Cardiac septum (tissue), 1 donor: ENCODE measurements at regions not wholly inside any gene's neighbourhood (a gene's known extent, or its start where the extent isn't known, plus 50 kb on each side); places are given as distances from the start of the nearest gene placed in this dataset.
"Not testable (repeated sequence)": the region's sequence is repeated elsewhere in the genome, so short reads cannot be mapped to it uniquely, and the experiment has no call there.

ENCODE experiments used
- DNase-seq: peaks from one replicate; pipeline ENCODE4 v3.0.0-alpha.2; 2020; ENCODE audit warnings: low spot score
- intact Hi-C: fragments of 100-400 bp; cut with DNase I; formaldehyde crosslinking; loops from one replicate; pipeline ENCODE4 v1.14.0; 2022
- donor health status: DM: no; HTN: no; CAD: no.

DNA sequence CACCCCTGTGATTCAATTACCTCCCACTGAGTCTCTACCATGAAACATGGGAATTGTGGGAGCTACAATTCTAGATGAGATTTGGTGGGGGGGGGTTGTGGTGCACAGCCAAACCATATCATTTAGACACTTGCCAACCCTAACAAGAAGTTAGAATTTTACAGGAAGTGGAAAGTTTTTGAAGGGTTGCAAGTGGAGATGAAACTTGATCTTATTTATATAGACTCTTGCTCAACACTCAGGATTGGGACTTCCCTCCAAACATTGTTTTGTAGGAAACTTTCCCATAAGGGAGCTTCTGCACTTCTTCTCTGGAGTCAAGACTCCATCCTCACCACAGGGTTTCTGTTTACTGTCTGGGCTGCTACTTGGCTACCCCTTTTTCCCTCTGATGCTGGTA is 266.7 kb upstream of the CDH11 start:
- intact Hi-C loops = no loop called here
- no peak for DNase-seq

DNA sequence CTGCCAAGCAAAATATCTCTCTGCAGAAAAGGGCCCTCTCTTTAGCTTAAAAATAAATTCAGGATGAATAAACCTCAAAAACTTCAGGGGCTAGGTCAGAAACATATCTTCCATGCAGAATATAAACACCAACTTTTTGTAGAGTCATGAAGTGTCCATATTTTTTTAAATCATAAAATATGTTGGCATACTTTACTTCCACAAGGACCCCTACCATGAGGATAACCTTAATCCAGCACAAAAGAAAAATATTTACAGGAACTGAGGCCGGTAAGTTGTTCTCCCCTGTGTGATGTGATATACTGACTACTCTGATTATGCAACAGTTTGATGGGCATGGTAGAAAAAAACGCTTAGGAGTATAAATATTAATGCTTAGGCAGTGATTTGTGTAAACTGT is 264.8 kb upstream of the CDH11 start:
- intact Hi-C loops = no loop called here
- DNase-seq = no peak

DNA sequence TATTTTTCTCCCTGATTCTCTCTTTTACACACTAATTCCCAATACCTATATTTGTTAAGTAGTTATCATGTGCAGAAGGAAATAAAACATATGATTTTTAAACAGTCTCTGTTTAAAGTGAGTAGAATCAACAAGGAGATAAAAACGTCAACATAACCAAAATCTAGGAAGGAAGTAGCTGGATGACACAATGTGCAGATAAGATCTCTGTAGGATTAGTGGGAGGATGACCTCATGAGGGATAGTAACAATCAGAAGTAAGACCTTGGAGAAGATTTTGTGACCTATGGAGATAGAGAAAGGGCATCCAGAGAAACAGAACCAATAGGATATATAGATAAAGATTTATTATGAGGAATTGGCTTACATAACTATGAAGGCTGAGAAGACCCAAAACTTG is 262.6 kb upstream of the CDH11 start:
- no peak for DNase-seq
- intact Hi-C loops = no loop called here

DNA sequence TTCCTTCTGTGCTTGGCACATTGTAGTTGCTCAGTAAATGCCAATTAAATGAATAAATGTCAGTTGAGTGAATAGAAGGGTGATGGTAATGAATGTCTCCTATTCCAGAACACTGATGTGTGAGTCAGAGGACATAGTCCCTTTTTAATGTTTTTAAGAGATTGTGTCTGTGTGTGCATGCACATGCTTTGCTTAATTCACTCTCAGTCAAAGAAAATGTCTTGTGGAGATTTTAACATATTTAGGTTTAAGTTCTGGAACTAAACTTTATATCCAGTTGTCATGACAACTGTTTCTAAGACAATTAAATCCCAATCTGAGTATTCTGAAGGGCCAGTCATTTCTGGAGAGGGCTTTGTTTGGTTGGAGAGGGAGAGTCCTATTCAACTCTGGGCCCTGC is 255.3 kb upstream of the CDH11 start:
- no peak for DNase-seq
- intact Hi-C loops = no loop called here

DNA sequence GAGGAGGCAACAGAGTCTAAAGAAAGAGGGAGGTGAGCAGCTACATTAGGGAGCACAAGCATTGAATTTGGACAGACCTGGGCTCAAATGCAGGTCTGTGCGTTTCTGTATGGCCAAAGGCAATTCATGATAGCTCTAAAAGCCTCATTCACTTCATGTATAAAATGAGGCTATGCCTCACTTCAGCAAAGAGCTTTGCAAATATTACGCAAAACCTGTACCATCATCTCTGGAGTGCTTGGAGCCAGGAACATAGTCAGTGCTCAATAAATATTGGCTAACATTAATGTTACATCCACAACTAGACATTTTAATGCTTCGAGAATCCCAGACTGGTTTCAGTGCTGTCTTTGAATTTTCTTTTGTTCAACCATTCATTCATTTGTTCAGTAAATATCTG is 254.7 kb upstream of the CDH11 start:
- DNase-seq = no peak
- intact Hi-C loops = no loop called here

DNA sequence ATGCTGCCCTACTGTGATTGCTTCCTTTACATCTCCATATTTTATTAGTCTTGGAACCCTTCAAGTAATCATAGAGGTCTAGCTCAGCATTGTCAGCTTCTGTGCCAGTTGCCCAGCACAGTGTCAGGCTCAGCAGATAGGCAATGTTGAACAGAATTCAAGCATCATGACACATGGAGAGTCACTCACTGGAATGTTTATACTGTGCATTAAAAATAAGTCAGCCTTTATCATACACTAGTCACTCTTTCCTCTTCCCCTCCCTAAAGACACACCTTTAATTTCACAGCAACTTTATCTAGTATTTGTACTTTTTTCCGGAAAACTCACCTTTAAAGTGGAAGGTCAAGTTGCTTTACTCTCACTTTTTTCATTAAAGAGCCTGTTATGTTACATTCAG is 253.8 kb upstream of the CDH11 start:
- intact Hi-C loops = no loop called here
- no peak for DNase-seq

DNA sequence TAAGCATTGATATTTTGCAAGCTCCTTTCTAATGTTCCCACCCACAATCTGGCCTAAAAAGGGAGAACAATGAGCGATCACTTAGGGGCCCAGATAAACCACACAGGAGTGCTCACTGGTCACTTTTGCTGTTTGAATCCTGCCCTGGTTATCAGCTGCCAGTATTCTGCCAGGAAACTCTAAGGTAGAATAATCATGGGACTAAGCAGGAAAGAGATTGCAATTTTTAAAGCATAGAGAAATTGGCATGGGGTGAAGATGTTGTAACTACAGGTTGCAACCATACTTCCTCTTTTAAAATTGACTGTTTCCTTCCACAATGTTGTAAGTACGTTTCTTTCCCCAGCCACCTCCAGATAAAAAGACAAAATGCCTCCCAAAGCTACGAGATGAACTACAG is 251.2 kb upstream of the CDH11 start:
- DNase-seq = no peak
- intact Hi-C loops = no loop called here

DNA sequence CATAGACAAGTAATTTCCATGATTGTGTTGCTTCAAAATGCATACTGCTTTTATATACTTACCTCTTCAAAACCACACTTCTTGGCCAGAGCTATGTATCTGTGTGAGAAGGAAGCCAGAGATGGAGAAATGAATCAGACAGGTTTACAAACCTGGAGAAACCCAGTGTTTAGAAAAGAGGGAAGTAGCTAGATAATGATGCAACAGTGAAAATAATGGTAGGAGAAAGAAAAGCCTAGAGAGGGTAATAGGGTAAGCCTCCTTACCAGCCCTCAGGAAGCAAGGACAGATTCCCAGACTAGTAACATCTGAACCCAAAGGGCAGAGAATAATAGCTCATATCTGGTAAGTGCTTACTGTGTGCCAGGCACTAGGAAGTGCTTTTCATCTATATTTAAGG is 250.3 kb upstream of the CDH11 start:
- intact Hi-C loops = no loop called here
- no peak for DNase-seq

DNA sequence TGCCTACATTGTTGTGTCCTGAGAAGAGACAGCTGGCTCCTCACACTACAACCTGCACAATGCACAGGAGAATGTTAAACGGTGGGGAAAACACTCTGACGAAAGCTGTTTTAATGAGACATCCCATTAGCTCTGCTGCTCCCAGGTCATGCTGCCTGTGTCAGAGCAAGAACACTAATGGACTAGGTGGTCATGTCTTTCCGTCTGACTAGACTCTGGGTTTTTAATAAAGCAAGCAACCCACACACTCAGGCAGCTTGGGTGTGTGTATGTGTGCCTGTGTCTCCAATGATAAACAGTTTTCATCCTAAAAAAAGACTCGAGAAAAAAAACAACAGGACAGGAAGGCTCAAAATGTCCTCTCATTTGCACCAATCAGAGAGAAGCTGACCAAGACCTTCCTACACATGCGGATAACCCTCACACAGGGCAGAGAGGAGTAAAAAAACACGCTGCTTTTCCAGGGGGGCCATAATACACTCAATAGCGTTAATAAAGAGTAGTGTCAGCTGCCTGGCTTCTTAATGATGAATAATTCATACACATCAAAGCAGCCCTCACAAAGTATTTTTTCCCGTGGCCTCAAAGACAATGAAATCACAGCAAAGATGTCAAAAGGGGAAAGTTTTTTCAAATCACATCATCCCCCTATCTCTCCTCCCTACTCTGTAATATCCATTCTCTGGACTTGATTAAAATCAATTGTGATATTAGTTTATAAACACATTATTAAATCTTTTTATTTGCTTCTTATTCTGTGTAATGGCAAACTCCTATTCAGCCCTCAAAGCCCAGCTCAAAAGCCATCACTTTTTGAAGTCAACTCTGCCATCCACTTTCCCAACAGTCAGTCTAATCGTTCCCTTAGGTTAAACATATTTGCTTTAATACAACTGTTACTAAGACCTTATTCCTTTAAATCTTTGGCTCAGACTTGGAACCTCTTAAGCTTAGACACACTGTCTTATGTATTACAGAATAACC is 244.2 kb upstream of the CDH11 start:
- intact Hi-C loops = no loop called here
- DNase-seq = no peak

DNA sequence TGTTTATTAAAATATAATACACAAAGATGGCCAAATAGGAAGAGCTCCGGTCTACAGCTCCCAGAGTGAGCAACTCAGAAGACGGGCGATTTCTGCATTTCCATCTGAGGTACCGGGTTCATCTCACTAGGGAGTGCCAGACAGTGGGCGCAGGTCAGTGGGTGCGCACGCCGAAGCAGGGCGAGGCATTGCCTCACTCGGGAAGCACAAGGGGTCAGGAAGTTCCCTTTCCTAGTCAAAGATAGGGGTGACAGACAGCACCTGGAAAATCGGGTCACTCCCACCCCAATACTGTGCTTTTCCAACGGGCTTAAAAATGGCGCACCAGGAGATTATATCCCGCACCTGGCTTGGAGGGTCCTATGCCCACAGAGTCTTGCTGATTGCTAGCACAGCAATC is 234.9 kb upstream of the CDH11 start:
- DNase-seq, intact Hi-C loops: not testable (repeated sequence)

DNA sequence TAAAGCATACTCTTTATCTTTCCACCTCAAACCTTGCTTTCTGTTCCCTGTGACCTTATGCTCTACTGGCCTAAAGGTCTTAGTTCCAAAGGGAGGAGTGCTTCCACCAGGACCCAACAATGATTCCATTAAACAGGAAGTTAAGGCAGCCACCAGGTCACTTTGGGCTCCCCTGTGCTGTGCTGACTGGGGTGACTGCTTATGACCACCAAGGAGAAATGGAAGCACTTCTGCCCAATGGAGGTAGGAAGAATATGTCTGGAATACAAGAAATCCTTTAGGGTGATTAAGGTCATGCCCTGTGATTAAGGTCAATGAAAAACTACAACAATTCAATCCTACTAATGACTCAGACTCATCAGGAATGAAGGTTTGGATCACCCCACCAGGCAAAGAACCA is 233.8 kb upstream of the CDH11 start:
- intact Hi-C loops = no loop called here
- no peak for DNase-seq

DNA sequence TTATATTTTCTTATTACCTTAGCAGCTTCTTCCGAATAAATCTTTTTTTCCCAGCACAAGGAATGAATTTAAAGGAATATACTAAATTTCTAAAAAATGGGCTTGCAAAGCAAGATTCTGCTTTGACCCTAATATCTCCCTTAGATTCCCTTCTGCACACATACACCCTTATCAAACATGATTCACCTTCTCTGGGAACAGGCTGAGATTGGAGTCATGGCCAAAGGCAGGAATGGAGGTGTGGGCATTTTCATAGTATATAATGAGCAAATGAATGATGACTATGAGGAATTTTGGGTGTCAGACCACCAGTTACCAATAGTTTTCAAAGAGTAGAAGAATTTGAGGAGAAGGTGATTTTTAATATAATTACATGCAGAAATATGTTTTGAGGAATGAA is 231.3 kb upstream of the CDH11 start:
- intact Hi-C loops = no loop called here
- no peak for DNase-seq

DNA sequence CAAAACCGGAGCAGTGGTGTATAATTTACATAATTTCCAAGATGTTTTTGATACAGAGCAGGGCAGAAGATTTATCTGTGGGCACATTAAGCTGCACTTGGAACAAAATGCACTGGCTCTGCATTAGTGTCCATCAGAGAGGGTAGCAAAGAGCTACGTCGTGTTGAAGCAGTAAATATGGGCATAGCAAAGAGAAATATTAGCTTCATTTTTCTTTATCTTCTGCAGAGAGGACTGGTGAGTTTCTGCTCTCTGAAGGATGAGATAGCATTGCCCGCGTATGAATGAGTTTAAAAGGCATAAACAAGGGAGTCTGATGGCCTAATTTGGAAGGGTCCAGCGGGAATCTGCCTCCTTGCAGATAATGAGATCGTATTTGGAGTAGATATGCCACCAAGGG is 227.8 kb upstream of the CDH11 start:
- DNase-seq = no peak
- intact Hi-C loops = no loop called here

DNA sequence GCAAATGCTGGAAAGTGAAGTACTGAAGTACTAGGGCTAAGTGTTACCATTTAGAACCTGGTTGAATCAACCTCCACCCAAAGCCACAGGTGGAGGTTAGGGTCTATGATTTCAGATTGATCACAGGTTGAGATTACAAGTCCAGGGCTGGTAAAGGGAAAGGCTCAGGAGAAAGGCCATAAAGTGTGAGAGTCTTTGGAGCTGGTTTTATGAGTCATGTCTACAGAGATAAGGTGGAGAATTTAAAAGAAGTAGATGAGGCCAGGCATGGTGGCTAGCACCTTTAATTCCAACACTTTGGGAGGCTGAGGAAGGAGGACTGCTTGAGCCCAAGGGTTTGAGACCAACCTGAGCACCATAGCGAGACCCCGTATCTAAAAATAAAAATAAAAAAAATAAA is 221.7 kb upstream of the CDH11 start:
- DNase-seq = no peak
- intact Hi-C loops = no loop called here

DNA sequence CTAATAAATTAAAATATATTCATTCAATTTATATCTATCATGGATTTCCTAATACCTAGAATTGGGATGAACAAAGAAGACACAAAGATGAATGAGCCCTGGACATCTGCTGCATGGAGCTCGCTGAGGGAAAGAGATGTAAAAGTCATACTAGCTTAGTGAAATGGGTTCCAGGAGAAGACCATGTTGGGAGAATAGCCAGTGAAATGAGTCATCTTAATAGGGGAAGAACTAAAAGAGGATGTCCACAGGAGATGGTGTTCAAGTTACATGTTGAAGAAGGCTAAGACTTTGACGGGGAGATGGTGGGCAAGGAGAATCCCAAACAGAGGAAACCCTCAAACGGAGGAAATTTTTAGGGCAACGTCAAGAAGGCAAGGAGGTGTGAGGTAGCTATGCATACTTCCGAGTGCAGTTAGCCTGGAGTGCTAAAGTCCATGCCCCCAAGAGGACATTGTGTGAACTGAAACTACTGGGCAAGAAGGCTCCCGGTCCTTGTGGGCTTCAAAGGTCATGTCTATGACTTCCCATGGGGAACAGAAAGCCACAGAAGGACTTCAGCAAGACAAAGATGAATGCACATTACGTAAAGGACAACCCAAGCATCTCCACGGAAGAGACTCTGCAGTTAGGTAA is 220.5 kb upstream of the CDH11 start:
- intact Hi-C loops = no loop called here
- no peak for DNase-seq

DNA sequence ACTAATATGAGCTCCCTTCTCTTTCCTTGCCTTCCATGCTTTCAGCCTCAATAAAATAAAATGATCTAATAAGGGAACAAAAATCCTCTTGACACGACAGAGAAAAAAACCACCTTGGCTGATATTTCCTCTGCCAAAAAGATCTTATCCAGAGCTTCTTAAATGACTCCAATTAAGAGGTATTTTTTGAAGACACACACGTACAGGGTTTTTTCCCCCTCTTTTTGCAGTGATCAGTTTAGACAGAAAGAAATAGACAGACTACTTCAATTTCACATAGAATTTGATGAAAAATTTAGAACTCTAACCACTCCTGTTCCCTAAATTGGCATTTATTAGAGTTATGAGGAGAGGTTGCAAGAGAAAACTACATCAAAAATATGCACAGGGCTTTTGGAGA is 217.2 kb upstream of the CDH11 start:
- DNase-seq = no peak
- intact Hi-C loops = no loop called here

DNA sequence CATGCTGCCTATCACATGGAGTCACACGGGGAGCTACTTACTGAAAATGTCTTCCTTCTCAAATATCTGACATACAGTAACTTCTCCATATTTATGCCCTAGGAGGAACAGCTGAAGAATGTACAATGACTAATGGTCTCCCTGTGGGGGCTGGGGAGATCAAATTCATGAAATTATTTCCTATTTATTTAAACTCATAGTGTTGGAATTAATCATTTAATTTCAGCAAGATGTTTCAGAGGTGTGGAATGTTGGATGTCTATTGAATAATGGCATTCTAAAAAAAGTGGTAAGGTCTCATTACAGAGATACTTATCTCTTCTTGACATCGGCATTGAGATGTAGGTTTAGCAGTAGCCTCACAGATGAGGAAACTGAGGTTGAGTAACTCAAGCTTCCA is 214.3 kb upstream of the CDH11 start:
- intact Hi-C loops = no loop called here
- no peak for DNase-seq

DNA sequence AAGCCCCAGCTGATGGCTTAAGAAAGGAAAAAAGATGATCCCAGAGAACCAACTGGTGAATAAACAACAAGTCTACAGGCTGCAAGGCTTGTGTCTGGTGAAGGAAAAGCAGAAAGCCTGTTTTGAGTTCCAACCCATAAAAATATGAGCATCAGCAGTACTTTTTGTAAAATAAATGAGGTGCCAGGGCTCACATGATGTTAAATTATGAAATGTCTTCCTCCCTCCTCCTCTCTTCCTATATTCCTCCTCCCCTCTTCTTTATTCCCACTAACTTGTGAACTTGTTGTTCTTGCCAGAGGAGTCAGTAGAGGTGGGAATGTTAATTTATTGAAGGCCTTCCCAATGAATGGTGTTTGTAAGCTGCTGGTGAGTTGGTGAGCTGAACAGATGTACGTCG is 212.2 kb upstream of the CDH11 start:
- intact Hi-C loops = no loop called here
- DNase-seq = no peak

DNA sequence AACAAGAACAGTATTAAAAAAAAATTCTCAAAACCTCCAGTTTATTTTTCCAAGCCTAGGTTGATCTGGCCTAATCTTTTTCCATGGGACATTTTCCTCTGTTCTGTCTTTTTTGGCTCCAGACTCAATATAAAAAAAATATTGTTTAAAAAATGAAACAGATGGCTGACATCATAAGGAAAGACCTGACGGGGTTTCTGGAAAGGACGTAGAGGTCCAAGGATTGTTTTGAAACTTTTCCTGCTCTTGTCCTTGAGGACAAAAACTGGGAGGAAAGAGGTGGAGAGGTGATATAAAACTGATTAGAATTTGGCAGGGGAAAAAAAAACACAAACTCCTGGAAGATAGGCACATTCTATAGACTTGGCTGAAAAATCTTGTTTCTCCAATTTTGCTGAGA is 211.4 kb upstream of the CDH11 start:
- intact Hi-C loops = no loop called here
- DNase-seq = no peak

DNA sequence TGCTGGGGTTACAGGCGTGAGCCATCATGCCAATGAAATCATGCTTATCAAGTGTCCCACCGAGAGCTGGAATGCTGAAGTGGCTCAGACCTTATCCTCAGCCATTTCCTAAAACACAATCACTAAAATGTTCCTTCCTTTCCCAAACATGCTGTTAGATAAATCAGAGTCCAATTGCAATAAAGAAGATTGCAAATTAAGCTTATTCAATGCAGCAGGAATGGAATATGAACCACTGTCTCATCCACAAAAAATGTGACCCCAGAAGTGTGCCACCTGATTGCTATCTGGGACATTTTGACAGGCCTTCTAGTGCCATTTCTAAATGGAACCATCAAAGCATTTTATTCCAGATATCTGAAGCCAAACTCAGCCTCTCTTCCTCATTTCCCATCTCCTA is 205.5 kb upstream of the CDH11 start:
- no peak for DNase-seq
- intact Hi-C loops = no loop called here

DNA sequence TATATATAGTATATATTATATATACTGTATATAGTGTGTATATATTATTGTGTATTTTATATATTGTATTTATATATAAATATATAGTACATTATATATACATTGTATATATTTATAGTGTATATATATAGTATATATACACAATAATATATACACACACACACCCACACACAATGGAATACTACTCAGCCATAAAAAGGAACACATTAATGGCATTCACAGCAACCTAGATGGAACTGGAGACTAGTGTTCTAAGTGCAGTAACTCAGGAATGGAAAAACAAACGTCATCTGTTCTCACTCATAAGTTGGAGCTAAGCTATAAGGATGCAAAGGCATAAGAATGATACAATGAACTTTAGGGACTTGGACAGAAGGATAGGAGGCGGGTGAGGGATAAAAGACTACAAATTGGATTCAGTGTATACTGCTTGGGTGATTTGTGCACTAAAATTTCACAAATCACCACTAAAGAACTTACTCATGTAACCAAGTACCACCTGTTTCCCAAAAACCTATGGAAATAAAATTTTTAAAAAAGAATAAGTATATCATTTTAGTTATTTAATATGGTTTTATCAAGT is 201.9 kb upstream of the CDH11 start:
- intact Hi-C loops = no loop called here

More for the DNA sequence above, 201.9 kb upstream of the CDH11 start:
- DNase-seq = no peak
